ENCODE measurements at regions not wholly inside any gene's neighbourhood (a gene's known extent, or its start where the extent isn't known, plus 50 kb on each side); places are given as distances from the start of the nearest gene placed in this dataset.

DNA sequence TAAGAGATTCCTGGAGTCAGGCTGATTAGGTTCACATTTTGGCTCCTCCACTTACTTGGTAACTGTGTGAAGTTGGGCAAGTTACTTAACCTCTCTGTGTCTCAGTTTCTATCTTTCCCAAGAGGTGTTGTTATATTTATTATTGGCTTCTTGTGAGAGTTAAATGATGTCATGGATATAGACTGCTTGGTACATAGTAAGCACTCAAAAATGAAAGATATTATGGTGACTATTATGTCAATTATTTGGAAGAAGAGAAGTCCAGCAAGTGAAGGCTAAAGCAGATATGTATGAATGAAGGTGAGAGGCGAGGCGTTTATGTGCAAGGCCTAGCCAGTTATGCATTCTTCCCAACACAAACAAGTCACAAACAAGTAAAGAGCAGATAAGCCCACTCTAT, 417.4 kb downstream of the TSN start:
- TF ChIP-seq, protein P1, sequence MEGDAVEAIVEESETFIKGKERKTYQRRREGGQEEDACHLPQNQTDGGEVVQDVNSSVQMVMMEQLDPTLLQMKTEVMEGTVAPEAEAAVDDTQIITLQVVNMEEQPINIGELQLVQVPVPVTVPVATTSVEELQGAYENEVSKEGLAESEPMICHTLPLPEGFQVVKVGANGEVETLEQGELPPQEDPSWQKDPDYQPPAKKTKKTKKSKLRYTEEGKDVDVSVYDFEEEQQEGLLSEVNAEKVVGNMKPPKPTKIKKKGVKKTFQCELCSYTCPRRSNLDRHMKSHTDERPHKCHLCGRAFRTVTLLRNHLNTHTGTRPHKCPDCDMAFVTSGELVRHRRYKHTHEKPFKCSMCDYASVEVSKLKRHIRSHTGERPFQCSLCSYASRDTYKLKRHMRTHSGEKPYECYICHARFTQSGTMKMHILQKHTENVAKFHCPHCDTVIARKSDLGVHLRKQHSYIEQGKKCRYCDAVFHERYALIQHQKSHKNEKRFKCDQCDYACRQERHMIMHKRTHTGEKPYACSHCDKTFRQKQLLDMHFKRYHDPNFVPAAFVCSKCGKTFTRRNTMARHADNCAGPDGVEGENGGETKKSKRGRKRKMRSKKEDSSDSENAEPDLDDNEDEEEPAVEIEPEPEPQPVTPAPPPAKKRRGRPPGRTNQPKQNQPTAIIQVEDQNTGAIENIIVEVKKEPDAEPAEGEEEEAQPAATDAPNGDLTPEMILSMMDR (IDR thresholded peaks at IDR 0.05), result no peak
- DNase-seq (ENCODE audit: low spot score), result no peak
- ATAC-seq (ENCODE audit: low FRiP score), result no peak

DNA sequence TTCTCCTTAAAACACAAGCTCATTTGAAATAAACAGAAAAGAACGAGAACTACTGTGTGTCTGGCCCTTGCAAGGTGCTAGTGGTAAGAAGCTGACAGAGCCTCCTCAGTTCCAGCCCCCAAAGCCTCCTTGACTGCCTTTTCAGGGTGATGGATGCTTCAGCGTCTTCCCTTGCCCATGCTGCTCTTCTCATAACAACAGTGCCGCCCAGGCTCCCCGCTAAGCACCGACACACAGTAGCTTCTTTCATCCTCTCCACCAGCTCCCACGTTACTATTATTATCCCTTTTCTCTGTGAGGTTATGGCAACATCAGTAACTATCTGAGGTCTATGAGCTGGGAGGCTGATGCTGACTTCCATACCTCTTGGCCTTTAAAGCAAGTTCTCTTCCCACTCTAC, 418.6 kb downstream of the TSN start:
- TF ChIP-seq, protein P1 (IDR thresholded peaks at IDR 0.05), result no peak
- ATAC-seq (ENCODE audit: low FRiP score) (no peak), DNase-seq (ENCODE audit: low spot score) (no peak)

DNA sequence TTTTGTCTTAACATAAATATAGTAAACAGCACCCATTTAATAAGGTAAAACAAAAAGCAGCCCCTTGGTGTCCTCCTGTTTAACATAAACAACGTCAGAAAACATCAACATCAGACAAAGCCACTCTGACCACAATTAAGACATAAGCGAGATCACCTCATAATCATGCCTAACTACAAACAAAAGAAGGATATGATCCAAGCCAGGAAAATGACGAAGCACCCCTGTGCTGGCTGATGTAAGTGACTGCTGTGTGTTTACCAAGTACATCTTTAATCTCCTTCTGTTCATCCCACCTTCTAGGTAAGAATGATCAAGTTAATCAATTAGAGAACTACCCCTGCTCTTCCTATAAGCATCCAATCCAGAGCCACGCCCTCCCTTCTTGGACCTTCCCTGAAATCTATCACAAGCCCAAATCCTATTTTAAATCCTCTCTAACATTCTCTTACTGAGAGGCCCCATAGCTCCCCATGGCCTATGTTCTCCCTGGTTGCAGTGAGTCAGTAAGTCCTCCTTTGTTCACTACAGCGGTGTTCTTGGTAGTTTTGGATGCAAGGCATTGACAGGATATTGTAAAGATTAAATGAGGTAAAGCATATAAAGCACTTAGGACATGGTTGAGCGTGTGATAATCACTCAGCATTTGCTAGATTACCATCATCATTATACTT, 424.2 kb downstream of the TSN start:
- no peak for DNase-seq (ENCODE audit: low spot score)
- TF ChIP-seq, protein P1 (IDR thresholded peaks at IDR 0.05), result no peak
- ATAC-seq (ENCODE audit: low FRiP score), result no peak

DNA sequence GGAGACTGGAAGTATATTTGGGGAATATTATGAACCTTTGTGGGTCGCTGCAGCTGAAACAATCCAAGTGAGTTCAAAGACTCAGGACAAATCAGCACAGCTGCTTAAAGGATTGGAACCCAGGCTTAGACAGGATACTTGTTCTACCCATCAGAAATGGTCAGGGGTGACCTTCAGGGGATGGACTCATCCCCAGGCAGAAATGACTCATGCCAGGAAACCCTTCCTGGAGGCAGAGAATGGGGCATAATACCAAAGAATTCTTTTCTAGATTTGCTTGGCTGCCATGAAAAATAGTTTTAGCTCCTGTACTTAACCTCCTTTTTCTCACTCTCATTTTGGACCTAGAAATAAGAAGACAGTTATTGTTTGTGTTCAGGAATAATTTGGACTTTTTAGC, 425.5 kb downstream of the TSN start:
- TF ChIP-seq, protein P1 (IDR thresholded peaks at IDR 0.05), result no peak
- ATAC-seq (ENCODE audit: low FRiP score), result no peak
- DNase-seq (ENCODE audit: low spot score), result no peak

DNA sequence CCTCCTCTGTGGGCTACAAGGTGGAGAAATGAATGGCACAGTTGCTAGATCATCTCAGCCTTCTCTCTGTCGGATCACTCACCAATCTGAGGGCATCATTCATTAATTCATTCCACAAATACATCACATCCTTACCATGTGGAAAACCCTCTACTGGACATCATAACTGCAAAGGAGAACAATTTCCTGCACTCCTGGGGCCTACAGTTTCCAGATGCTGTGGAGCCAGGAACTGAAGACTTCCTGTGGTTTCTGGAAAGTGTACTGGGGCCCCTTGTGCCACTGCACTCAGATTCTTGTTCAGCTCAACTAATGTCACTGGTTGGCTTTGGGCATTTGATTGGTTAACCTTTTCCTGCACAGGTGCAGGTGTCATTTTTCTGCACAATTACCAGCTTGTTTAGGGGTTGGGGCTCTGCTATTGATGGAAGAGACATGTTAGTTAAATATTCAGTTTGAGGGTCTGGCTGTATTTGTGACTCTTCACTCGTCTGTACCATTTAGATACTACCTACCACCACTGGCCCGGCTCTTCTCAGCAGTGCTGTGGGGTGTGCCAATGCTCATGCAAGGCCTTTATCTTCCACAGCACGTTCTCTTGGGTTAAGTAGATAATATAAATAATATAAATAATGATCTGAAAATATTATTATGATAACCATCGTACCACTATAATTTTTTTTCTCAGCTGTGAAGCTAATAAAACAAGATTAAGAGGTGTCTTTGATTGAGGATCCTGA, 427.3 kb downstream of the TSN start:
- DNase-seq (ENCODE audit: low spot score) (no peak), ATAC-seq (ENCODE audit: low FRiP score) (no peak)
- TF ChIP-seq, protein P1 (IDR thresholded peaks at IDR 0.05), result no peak

DNA sequence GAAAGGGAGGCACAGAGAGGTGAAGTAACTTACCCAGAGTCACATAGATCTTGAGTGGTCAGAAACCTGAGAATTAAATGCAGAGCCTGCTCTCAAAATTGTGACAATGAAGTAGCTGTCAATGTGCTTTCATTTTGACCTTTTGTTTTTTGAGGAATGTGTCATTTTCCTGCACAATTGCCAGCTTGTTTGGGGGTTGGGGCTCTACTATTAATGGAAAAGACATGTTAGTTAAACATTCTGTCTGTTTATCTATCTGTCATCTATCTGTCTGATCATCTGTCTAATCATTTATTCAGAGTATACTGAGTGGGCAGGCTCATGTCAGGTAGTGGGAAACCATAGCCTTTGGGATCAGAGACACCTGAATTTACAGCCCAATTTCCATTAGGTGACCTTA, 428.4 kb downstream of the TSN start:
- TF ChIP-seq, protein P1 (IDR thresholded peaks at IDR 0.05), result no peak
- DNase-seq (ENCODE audit: low spot score) (no peak), ATAC-seq (ENCODE audit: low FRiP score) (no peak)

DNA sequence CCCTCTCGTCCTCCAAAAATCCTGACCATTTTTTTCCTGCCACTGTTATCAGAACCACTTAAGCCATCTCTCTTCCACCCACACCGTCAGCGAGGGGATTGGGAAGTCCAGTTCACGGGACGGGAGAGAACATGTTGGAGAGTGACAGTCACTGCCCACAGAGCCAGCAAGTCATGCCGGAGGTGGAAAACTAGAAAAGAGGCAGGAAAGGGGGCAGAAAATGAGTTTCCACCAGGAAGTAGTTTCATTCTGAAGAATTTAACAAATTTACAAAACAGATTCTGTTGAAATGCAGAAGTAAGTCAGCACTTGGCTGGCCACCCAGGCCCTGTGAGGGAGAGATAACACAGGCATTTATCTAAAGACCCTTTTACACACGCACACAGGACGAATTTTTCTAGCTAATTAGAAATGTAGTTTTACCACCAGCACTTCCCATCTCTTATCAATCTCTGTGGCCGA, 431.3 kb downstream of the TSN start:
- DNase-seq (ENCODE audit: low spot score), result no peak
- TF ChIP-seq, protein P1 (IDR thresholded peaks at IDR 0.05), result no peak
- no peak for ATAC-seq (ENCODE audit: low FRiP score)

Data from omental fat pad (tissue), 3 donors.